Adipocyte (in vitro differentiated cells): ENCODE measurements at regions not wholly inside any gene's neighbourhood (a gene's known extent, or its start where the extent isn't known, plus 50 kb on each side); places are given as distances from the start of the nearest gene placed in this dataset.
A peak's percentile ranks its signal among the peaks of the same experiment; 100 is the strongest.

Experiments used
- DNase-seq: peaks from one replicate; pipeline ENCODE4 v3.0.0-alpha.2; 2015; ENCODE audit warnings: low read depth
- H3K27me3 ChIP-seq: replicated peaks from 2 replicates; pipeline ENCODE4 v1.7.0; 2013; ENCODE audit warnings: mild to moderate bottlenecking, low read length, moderate library complexity; ENCODE audit not compliant: control insufficient read depth, insufficient read depth
- H3K36me3 ChIP-seq: 2 replicates; pipeline ENCODE4 v1.7.0; 2013; ENCODE audit warnings: low read length, mild to moderate bottlenecking, moderate library complexity; ENCODE audit not compliant: control insufficient read depth, insufficient read depth, severe bottlenecking
- H3K4me1 ChIP-seq: 2 replicates; pipeline ENCODE4 v1.7.0; 2013; ENCODE audit warnings: mild to moderate bottlenecking, low read length, moderate library complexity; ENCODE audit not compliant: control insufficient read depth, insufficient read depth
- H3K4me3 ChIP-seq: 2 replicates; pipeline ENCODE4 v1.7.0; 2013; ENCODE audit warnings: mild to moderate bottlenecking, low read length, moderate library complexity
- H3K9ac ChIP-seq: 2 replicates; pipeline ENCODE4 v1.7.0; 2013; ENCODE audit warnings: mild to moderate bottlenecking, low read length, moderate library complexity
- H3K9me3 ChIP-seq: 2 replicates; pipeline ENCODE4 v1.7.0; 2013; ENCODE audit warnings: mild to moderate bottlenecking, low read length, moderate library complexity; ENCODE audit not compliant: control insufficient read depth

DNA sequence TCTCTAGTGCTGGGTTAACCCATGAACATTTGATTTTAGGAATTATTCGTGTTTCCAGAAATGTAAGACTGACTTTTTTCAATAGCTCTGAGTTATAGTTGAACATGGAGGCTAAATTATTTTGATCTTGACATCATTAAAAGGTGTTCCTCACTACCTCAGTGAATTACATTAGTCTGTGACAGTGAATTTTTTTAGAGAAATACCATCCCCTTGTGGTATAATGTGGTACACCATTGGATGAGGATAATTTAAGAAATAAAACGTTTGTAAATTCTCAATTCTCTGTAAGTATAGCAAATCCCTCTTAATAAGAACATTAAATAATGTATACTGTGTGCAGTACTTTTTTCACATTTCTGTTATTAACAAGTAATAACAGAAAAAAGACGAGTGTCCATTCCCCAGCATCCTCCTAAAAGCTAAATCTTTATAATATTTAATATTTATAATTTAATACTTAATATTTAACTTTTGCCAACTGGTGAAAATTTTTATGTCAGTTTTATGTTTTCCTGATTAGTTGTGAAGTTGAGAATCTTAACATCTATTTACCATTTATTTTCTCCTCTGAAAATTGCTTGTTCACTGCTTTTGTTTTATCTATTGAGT, 70.3 kb upstream of the CWC22 start:
- Histone ChIP-seq H3K9me3 (peaks cover 6% of the 10 kb centered on the region), H3K4me3 (no peak overlapping the region), H3K36me3 (no peaks in the 10 kb centered on the region), H3K4me1 (no peaks in the 10 kb centered on the region), H3K27me3 (no peaks in the 10 kb centered on the region), H3K9ac (no peak overlapping the region)
- DNase-seq, result peak; percentile 64

- no peak overlapping the region for H3K9ac ChIP-seq
- H3K4me3 ChIP-seq, result no peak overlapping the region
- H3K27me3 ChIP-seq, result no peaks in the 10 kb centered on the region
- H3K9me3 ChIP-seq, result peaks cover 2% of the 10 kb centered on the region
- H3K4me1 ChIP-seq, result no peaks in the 10 kb centered on the region
- no peak for DNase-seq
- H3K36me3 ChIP-seq, result no peaks in the 10 kb centered on the region
These were observed 68.8 kb upstream of the CWC22 start for GRCh38 chr2:180075870-180076269.

DNA sequence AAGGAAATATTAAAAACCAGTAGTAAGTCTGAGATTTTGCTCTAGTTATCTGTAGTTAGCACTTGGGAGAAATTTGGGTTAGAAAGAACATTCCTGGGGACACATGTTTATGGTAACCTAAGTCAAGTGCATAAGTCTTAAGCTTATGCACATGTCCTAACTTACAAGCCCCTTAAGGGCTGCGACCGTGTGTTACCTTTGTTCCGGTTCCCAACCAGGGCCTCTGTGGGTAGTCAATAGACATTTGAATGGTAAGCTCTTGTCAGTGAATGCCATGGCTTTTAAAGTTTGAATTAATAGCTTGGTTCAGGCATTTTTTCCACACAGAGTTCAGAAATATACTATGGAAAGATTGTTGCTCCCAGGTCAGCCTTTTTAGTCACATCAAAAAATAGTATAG, 64.7 kb upstream of the CWC22 start:
- no peak for DNase-seq
- Histone ChIP-seq H3K36me3 (no peaks in the 10 kb centered on the region), H3K27me3 (no peaks in the 10 kb centered on the region), H3K9ac (no peak overlapping the region), H3K4me3 (no peak overlapping the region), H3K9me3 (peaks cover 5% of the 10 kb centered on the region), H3K4me1 (no peaks in the 10 kb centered on the region)

DNA sequence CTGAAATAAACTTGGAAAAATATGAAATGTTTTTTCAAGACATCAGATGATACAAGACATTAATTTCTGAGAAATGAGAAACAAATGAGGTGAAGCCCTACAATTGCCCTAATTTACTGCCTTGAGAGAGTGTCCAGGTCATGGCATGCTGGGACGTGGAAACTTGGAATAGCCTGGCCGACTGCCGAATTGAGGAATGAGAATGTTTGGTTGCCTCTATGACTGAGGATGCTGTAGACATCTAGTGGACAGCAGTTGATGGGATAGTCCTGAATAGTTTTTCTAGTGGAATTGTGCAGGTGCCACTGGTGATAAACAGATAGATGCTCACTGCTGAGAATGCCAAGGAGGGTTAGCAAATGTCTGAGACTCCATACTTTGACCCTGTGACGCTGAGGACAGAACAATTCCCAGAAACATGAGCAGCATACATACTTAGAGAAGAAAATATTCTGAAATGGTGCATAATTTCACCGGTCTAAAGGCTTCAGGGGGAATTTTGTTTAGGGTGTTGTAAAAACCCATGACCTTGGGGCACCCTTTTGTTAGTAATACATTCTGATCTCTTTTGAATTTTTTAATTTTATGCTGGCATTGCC, 56.5 kb upstream of the CWC22 start:
- DNase-seq, result no peak
- no peak overlapping the region for H3K9ac ChIP-seq
- H3K4me3 ChIP-seq, result no peak overlapping the region
- H3K36me3 ChIP-seq, result no peaks in the 10 kb centered on the region
- H3K4me1 ChIP-seq, result no peaks in the 10 kb centered on the region
- peaks cover 10% of the 10 kb centered on the region for H3K27me3 ChIP-seq
- H3K9me3 ChIP-seq, result no peaks in the 10 kb centered on the region

DNA sequence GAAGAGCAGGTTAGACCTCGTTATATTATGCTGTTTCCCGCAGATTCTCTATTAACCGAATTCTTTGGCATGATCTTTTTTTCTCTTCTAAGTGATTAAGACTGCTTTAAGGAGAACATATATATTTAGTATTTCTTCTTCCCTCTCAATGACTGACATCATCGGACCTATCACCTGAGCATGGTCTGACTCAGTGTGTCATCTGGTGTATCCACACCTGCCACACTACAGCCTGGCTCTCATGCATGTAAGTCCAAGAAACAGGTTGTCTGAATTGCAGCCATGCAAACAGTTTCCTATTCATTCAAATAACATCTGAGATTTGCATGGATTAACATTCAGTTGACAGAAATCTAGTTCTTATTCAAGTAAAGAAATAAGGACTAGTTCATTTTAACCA, 55.1 kb upstream of the CWC22 start:
- no peaks in the 10 kb centered on the region for H3K4me1 ChIP-seq
- peaks cover 10% of the 10 kb centered on the region for H3K27me3 ChIP-seq
- DNase-seq, result no peak
- H3K9ac ChIP-seq, result no peak overlapping the region
- H3K9me3 ChIP-seq, result no peaks in the 10 kb centered on the region
- no peaks in the 10 kb centered on the region for H3K36me3 ChIP-seq
- H3K4me3 ChIP-seq, result no peak overlapping the region

DNA sequence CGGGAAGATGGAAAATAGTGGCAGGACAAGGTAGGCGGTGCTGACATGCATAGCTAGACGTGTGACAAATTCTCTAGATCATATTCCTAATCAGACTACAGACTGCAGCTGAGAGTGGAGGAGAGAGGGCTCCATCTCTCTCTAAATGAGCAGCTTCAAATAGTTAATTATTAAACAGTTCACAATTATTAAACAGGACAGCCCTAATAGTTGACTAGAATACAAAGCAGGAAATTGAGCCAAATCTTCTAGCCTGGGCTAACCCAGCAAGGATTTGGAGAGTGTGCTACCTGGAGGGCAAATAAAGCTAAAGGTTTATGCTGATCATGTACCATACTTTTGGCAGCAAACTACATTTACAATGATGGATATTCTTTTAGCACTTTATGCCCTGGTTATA, 54.4 kb upstream of the CWC22 start:
- Histone ChIP-seq H3K4me1 (no peaks in the 10 kb centered on the region), H3K27me3 (peaks cover 10% of the 10 kb centered on the region), H3K4me3 (no peak overlapping the region), H3K36me3 (no peaks in the 10 kb centered on the region), H3K9ac (no peak overlapping the region), H3K9me3 (no peaks in the 10 kb centered on the region)
- no peak for DNase-seq

GRCh38 chr2:180061085-180061484, 54.0 kb upstream of the CWC22 start:
- DNase-seq, result no peak

GRCh38 chr2:180058993-180059392, 51.9 kb upstream of the CWC22 start:
- Histone ChIP-seq H3K4me1 (no peaks in the 10 kb centered on the region), H3K9ac (no peak overlapping the region), H3K36me3 (no peaks in the 10 kb centered on the region), H3K27me3 (peaks cover 5% of the 10 kb centered on the region), H3K9me3 (no peaks in the 10 kb centered on the region), H3K4me3 (no peak overlapping the region)
- no peak for DNase-seq

More at GRCh38 chr2:180061085-180061484, 54.0 kb upstream of the CWC22 start:
- Histone ChIP-seq H3K36me3 (no peaks in the 10 kb centered on the region), H3K9me3 (no peaks in the 10 kb centered on the region), H3K4me1 (no peaks in the 10 kb centered on the region), H3K9ac (no peak overlapping the region), H3K4me3 (no peak overlapping the region), H3K27me3 (peaks cover 10% of the 10 kb centered on the region)

DNA sequence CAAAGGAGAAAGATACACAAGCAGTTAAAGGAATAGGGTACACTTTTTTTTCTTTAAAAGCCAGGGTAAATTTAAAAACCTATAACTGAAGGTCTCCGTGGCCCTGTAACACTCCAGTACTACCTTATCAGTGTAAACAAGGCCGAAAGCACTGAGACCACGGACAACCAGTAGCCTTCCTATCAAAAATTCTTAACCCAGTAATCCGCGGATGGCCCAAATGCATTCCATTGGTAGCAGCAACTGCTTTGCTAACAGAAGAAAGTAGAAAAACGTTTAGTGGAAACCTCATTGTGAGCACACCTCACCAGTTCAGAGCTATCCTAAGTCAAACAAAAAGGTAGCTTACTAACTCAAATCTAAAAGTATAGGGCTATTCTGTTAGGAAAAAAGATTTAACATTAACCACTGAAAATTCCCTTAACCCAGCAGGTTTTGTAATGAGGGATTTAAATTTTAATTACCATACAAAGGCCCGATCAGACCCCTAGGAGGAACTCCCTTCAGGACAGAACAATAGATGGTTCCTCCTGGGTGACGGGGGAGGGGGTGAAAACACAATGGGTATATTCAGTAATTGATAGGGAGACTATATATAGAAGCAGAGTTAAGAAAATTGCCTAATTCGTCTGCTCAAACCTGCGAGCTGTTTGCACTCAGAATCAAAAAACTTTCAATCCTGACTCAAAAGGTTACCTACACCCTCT, 50.8 kb upstream of the CWC22 start:
- no peak for DNase-seq
- Histone ChIP-seq H3K9ac (no peak overlapping the region), H3K4me3 (no peak overlapping the region), H3K9me3 (no peaks in the 10 kb centered on the region), H3K27me3 (peaks cover 5% of the 10 kb centered on the region), H3K36me3 (no peaks in the 10 kb centered on the region), H3K4me1 (no peaks in the 10 kb centered on the region)
